ENCODE measurements at regions not wholly inside any gene's neighbourhood (a gene's known extent, or its start where the extent isn't known, plus 50 kb on each side); places are given as distances from the start of the nearest gene placed in this dataset.

- no peak for DNase-seq
Measured at GRCh38 chr18:25866331-25866730, 224.1 kb downstream of the SS18 start.

- DNase-seq: no peak
Measured at GRCh38 chr18:25862881-25863600, 227.4 kb downstream of the SS18 start.

- DNase-seq: no peak
Measured at GRCh38 chr18:25853691-25854433, 236.6 kb downstream of the SS18 start.

GRCh38 chr18:25843791-25844190 is 246.6 kb downstream of the SS18 start:
- no peak for DNase-seq

- DNase-seq: no peak
Measured at GRCh38 chr18:25842665-25843064, 247.7 kb downstream of the SS18 start.

- DNase-seq: no peak
Measured at GRCh38 chr18:25834061-25834460, 256.4 kb downstream of the SS18 start.

- DNase-seq: peak; percentile 21
Measured at GRCh38 chr18:25832001-25832604, 258.3 kb downstream of the SS18 start.

- no peak for DNase-seq
Measured at GRCh38 chr18:25831301-25831701, 259.1 kb downstream of the SS18 start.

- no peak for DNase-seq
Measured at GRCh38 chr18:25830787-25831186, 259.6 kb downstream of the SS18 start.

GRCh38 chr18:25827961-25828561 is 262.4 kb downstream of the SS18 start:
- DNase-seq: no peak

GRCh38 chr18:25827228-25827627 is 263.2 kb downstream of the SS18 start:
- no peak for DNase-seq

GRCh38 chr18:25826823-25827222 is 263.6 kb downstream of the SS18 start:
- no peak for DNase-seq

- no peak for DNase-seq
Measured at GRCh38 chr18:25825979-25826776, 264.2 kb downstream of the SS18 start.

- DNase-seq: no peak
Measured at GRCh38 chr18:25825056-25825455, 265.4 kb downstream of the SS18 start.

GRCh38 chr18:25819746-25820363 is 270.6 kb downstream of the SS18 start:
- no peak for DNase-seq

GRCh38 chr18:25818505-25818904 is 271.9 kb downstream of the SS18 start:
- DNase-seq: no peak

- DNase-seq: no peak
Measured at GRCh38 chr18:25817546-25818237, 272.7 kb downstream of the SS18 start.

- DNase-seq: no peak
Measured at GRCh38 chr18:25815659-25816058, 274.8 kb downstream of the SS18 start.

- DNase-seq: no peak
Measured at GRCh38 chr18:25814841-25815458, 275.5 kb downstream of the SS18 start.

- DNase-seq: no peak
Measured at GRCh38 chr18:25813110-25813509, 277.3 kb downstream of the SS18 start.

GRCh38 chr18:25810736-25811135 is 279.7 kb downstream of the SS18 start:
- no peak for DNase-seq

All from stimulated activated CD4-positive, alpha-beta T cell treated with anti-CD3 and anti-CD28 coated beads, Interleukin-15, amount 100 ng/mL, for 24 hours (primary cell).